Urinary bladder (tissue), 3 donors: ENCODE measurements at regions not wholly inside any gene's neighbourhood (a gene's known extent, or its start where the extent isn't known, plus 50 kb on each side); places are given as distances from the start of the nearest gene placed in this dataset.

Source experiments
- DNase-seq: peaks from one replicate; pipeline ENCODE4 v3.0.0-alpha.2; 2015; ENCODE audit errors: extremely low spot score
- H3K27ac ChIP-seq: one replicate; pipeline ENCODE4 v1.5.1; 2013; ENCODE audit warnings: low read depth, mild to moderate bottlenecking, moderate library complexity
- H3K36me3 ChIP-seq: one replicate; pipeline ENCODE4 v1.6.1; 2013; ENCODE audit warnings: mild to moderate bottlenecking, moderate library complexity; ENCODE audit not compliant: insufficient read depth
- H3K4me1 ChIP-seq: one replicate; pipeline ENCODE4 v1.6.1; 2013; ENCODE audit warnings: mild to moderate bottlenecking, moderate library complexity; ENCODE audit not compliant: insufficient read depth
- H3K4me3 ChIP-seq: one replicate; pipeline ENCODE4 v1.5.1; 2013; ENCODE audit warnings: low read depth, low read length
- WGBS: extraction: QIAGEN DNeasy Blood & Tissue Kit; methylation state at CpG from one replicate; pipeline ENCODE4 v1.1.7; 2013; 5-methylcytosine and 5-hydroxymethylcytosine counted together
- donor health status: healthy with polysubstance abuse.
- donor health status: healthy.

- H3K27ac ChIP-seq, result no peak overlapping the region
- 98% methylated on average over 1 of the region's 1 CpG for WGBS
Measured at GRCh38 chr3:28949580-28949979, 331.3 kb upstream of the RBMS3 start.

GRCh38 chr3:28950614-28951013 lies 330.3 kb upstream of the RBMS3 start:
- Histone ChIP-seq H3K36me3 (no peaks in the 10 kb centered on the region), H3K4me1 (no peaks in the 10 kb centered on the region), H3K4me3 (no peak overlapping the region), H3K27ac (no peak overlapping the region)
- no peak for DNase-seq

More at GRCh38 chr3:28949580-28949979, 331.3 kb upstream of the RBMS3 start:
- Histone ChIP-seq H3K4me3 (no peak overlapping the region), H3K36me3 (no peaks in the 10 kb centered on the region), H3K4me1 (no peaks in the 10 kb centered on the region)
- DNase-seq, result no peak

GRCh38 chr3:28951772-28952556 lies 328.9 kb upstream of the RBMS3 start:
- Histone ChIP-seq H3K36me3 (no peaks in the 10 kb centered on the region), H3K27ac (no peak overlapping the region), H3K4me1 (no peaks in the 10 kb centered on the region), H3K4me3 (no peak overlapping the region)
- WGBS, result 80% methylated on average over 4 of the region's 4 CpGs
- no peak for DNase-seq

- H3K36me3 ChIP-seq, result no peaks in the 10 kb centered on the region
- H3K27ac ChIP-seq, result no peak overlapping the region
- H3K4me3 ChIP-seq, result no peak overlapping the region
- no peaks in the 10 kb centered on the region for H3K4me1 ChIP-seq
- WGBS, result 91% methylated on average over 3 of the region's 3 CpGs
- DNase-seq, result no peak
Measured at GRCh38 chr3:28958656-28959055, 322.2 kb upstream of the RBMS3 start.

- WGBS, result 62% methylated on average over 3 of the region's 3 CpGs
- Histone ChIP-seq H3K4me3 (no peak overlapping the region), H3K4me1 (no peaks in the 10 kb centered on the region), H3K27ac (no peak overlapping the region), H3K36me3 (no peaks in the 10 kb centered on the region)
- no peak for DNase-seq
Measured at GRCh38 chr3:28971156-28971555, 309.7 kb upstream of the RBMS3 start.

GRCh38 chr3:28972921-28973320 lies 307.9 kb upstream of the RBMS3 start:
- no peak for DNase-seq
- H3K27ac ChIP-seq, result no peak overlapping the region
- no peaks in the 10 kb centered on the region for H3K36me3 ChIP-seq
- H3K4me3 ChIP-seq, result no peak overlapping the region
- WGBS, result 72% methylated on average over 3 of the region's 3 CpGs
- H3K4me1 ChIP-seq, result no peaks in the 10 kb centered on the region

GRCh38 chr3:28973609-28974008 lies 307.3 kb upstream of the RBMS3 start:
- Histone ChIP-seq H3K4me3 (no peak overlapping the region), H3K4me1 (no peaks in the 10 kb centered on the region), H3K27ac (no peak overlapping the region), H3K36me3 (no peaks in the 10 kb centered on the region)
- DNase-seq, result no peak

- no peak for DNase-seq
- no peak overlapping the region for H3K4me3 ChIP-seq
- WGBS, result 62% methylated on average over 3 of the region's 3 CpGs
- H3K4me1 ChIP-seq, result no peaks in the 10 kb centered on the region
- no peaks in the 10 kb centered on the region for H3K36me3 ChIP-seq
- no peak overlapping the region for H3K27ac ChIP-seq
Measured at GRCh38 chr3:28978092-28978491, 302.8 kb upstream of the RBMS3 start.

GRCh38 chr3:28980131-28980530 lies 300.7 kb upstream of the RBMS3 start:
- 87% methylated on average over 1 of the region's 1 CpG for WGBS

GRCh38 chr3:28980631-28981030 lies 300.2 kb upstream of the RBMS3 start:
- no peak overlapping the region for H3K4me3 ChIP-seq
- no peak overlapping the region for H3K27ac ChIP-seq
- no peaks in the 10 kb centered on the region for H3K4me1 ChIP-seq
- no peaks in the 10 kb centered on the region for H3K36me3 ChIP-seq
- DNase-seq, result no peak

More at GRCh38 chr3:28980131-28980530, 300.7 kb upstream of the RBMS3 start:
- Histone ChIP-seq H3K4me3 (no peak overlapping the region), H3K27ac (no peak overlapping the region), H3K4me1 (no peaks in the 10 kb centered on the region), H3K36me3 (no peaks in the 10 kb centered on the region)
- no peak for DNase-seq

- DNase-seq, result no peak
- no peak overlapping the region for H3K27ac ChIP-seq
- 97% methylated on average over 2 of the region's 2 CpGs for WGBS
- no peak overlapping the region for H3K4me3 ChIP-seq
- no peaks in the 10 kb centered on the region for H3K4me1 ChIP-seq
- no peaks in the 10 kb centered on the region for H3K36me3 ChIP-seq
Measured at GRCh38 chr3:28982906-28983305, 298.0 kb upstream of the RBMS3 start.

GRCh38 chr3:28986922-28987321 lies 293.9 kb upstream of the RBMS3 start:
- no peaks in the 10 kb centered on the region for H3K4me1 ChIP-seq
- DNase-seq, result no peak
- no peak overlapping the region for H3K27ac ChIP-seq
- H3K4me3 ChIP-seq, result no peak overlapping the region
- no peaks in the 10 kb centered on the region for H3K36me3 ChIP-seq

- Histone ChIP-seq H3K27ac (no peak overlapping the region), H3K36me3 (no peaks in the 10 kb centered on the region), H3K4me1 (no peaks in the 10 kb centered on the region), H3K4me3 (no peak overlapping the region)
- DNase-seq, result no peak
- 51% methylated on average over 2 of the region's 2 CpGs for WGBS
Measured at GRCh38 chr3:28989646-28990089, 291.2 kb upstream of the RBMS3 start.

GRCh38 chr3:28994161-28994905 lies 286.5 kb upstream of the RBMS3 start:
- H3K4me3 ChIP-seq, result no peak overlapping the region
- H3K4me1 ChIP-seq, result no peaks in the 10 kb centered on the region
- H3K27ac ChIP-seq, result no peak overlapping the region
- no peak for DNase-seq
- 95% methylated on average over 6 of the region's 6 CpGs for WGBS
- H3K36me3 ChIP-seq, result no peaks in the 10 kb centered on the region
